Right renal cortex interstitium (tissue), 3 donors: ENCODE measurements at regions not wholly inside any gene's neighbourhood (a gene's known extent, or its start where the extent isn't known, plus 50 kb on each side); places are given as distances from the start of the nearest gene placed in this dataset.
"Not testable (repeated sequence)": the region's sequence is repeated elsewhere in the genome, so short reads cannot be mapped to it uniquely, and the experiment has no call there.

Experiments used
- DNase-seq, 3 donors: peaks; one replicate each; pipeline ENCODE4 v3.0.0-alpha.2; 2013; ENCODE audit warnings: low read depth in 3 of 3, low spot score in 2 of 3

- no peak for DNase-seq
These were observed 194.4 kb downstream of the BTBD3 start for GRCh38 chr20:12112089-12112474.

- no peak for DNase-seq
These were observed 195.0 kb downstream of the BTBD3 start for GRCh38 chr20:12112665-12113064.

GRCh38 chr20:12113075-12113467 is 195.4 kb downstream of the BTBD3 start:
- DNase-seq, result no peak

- DNase-seq, result no peak
These were observed 196.0 kb downstream of the BTBD3 start for GRCh38 chr20:12113468-12114371.

GRCh38 chr20:12129114-12129513 is 211.4 kb downstream of the BTBD3 start:
- not testable (repeated sequence) for DNase-seq

GRCh38 chr20:12129532-12129931 is 211.8 kb downstream of the BTBD3 start:
- DNase-seq, result not testable (repeated sequence)

GRCh38 chr20:12130781-12131180 is 213.1 kb downstream of the BTBD3 start:
- DNase-seq, result no peak

- no peak for DNase-seq
These were observed 215.9 kb downstream of the BTBD3 start for GRCh38 chr20:12133553-12133952.

- DNase-seq, result not testable (repeated sequence)
These were observed 228.3 kb downstream of the BTBD3 start for GRCh38 chr20:12145951-12146350.

- DNase-seq, result no peak
These were observed 235.3 kb downstream of the BTBD3 start for GRCh38 chr20:12152996-12153395.

GRCh38 chr20:12153628-12154027 is 235.9 kb downstream of the BTBD3 start:
- DNase-seq, result no peak

GRCh38 chr20:12156252-12156651 is 238.6 kb downstream of the BTBD3 start:
- no peak for DNase-seq

GRCh38 chr20:12159261-12159660 is 241.6 kb downstream of the BTBD3 start:
- no peak for DNase-seq

- no peak for DNase-seq
These were observed 244.0 kb downstream of the BTBD3 start for GRCh38 chr20:12161734-12162133.

- no peak for DNase-seq
These were observed 248.5 kb downstream of the BTBD3 start for GRCh38 chr20:12166053-12166717.

GRCh38 chr20:12170406-12170805 is 252.7 kb downstream of the BTBD3 start:
- DNase-seq, result no peak

- no peak for DNase-seq
These were observed 254.3 kb downstream of the BTBD3 start for GRCh38 chr20:12171923-12172524.

- no peak for DNase-seq
These were observed 255.8 kb downstream of the BTBD3 start for GRCh38 chr20:12173347-12174012.

GRCh38 chr20:12175538-12175937 is 257.8 kb downstream of the BTBD3 start:
- no peak for DNase-seq

GRCh38 chr20:12177657-12178293 is 260.1 kb downstream of the BTBD3 start:
- DNase-seq, result no peak

- DNase-seq, result no peak
These were observed 262.0 kb downstream of the BTBD3 start for GRCh38 chr20:12179692-12180091.
